ENCODE measurements at regions not wholly inside any gene's neighbourhood (a gene's known extent, or its start where the extent isn't known, plus 50 kb on each side); places are given as distances from the start of the nearest gene placed in this dataset.

DNA sequence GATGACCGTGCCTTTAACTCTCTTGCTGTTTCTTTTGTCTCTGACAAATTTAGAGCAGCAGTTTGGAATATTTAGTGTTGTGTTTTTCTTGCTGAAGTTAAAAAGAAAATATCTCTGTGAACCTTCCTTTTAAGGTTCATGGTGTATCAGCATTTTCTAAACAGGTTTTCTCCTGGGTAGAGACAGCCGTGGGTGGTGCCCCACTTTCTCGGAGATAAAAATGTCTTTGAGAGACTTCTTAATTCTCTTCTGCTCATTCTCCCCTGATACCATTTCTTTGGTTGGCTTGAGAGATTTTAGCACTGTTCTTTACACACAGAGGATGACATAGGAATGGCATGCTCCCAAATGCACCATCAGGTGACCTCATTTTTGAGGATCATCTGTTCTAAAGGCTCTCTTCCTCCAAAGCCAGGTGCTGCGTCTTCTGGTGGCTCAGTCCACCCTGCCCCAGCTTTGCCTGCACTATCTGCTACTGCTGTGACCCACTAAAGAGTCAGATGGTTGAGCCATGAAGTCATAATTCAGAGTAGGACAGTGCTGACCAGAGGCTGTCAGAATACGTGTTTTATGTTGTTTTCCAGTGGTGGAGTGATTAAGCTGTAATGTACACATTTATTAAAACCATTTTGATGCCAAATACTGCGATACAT is 90.3 kb upstream of the SLC10A2 start:
- no peak overlapping the region for H3K4me3 ChIP-seq (ENCODE audit: low read depth in 1 of 2, low read length in 2 of 2)
- H3K27ac ChIP-seq (ENCODE audit: low read length) = no peak overlapping the region

DNA sequence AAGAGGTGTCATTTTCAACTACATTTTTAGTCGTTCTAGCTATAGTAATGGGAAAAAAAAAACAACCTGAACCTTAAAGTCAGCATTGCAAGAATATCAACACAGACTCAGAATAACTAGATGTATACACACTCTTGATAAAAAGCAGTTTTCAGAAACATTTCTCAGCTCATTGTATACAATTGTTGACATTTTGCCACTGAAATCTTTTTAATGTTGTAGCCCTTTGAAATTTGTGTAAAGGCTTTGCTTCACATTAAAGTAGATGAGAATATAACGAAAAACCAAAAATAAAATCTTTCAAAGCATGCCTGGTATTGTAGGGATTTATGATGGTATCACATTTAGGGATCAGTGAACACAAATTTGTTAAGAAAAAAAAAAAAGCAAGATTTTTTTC is 87.2 kb upstream of the SLC10A2 start:
- Histone ChIP-seq H3K4me1 (ENCODE audit: control insufficient read depth in 1 of 2, insufficient read depth in 2 of 2, low read length in 2 of 2) (no peaks in the 10 kb centered on the region), H3K27me3 (ENCODE audit: low read depth, low read length) (no peaks in the 10 kb centered on the region), H3K4me3 (ENCODE audit: low read depth in 1 of 2, low read length in 2 of 2) (no peak overlapping the region), H3K9me3 (ENCODE audit: control insufficient read depth in 1 of 2, low read length in 2 of 2) (no peaks in the 10 kb centered on the region), H3K36me3 (ENCODE audit: control insufficient read depth in 1 of 2, insufficient read depth in 2 of 2, low read length in 2 of 2) (no peaks in the 10 kb centered on the region), H3K27ac (ENCODE audit: low read length) (no peak overlapping the region)

More for the DNA sequence above, 90.3 kb upstream of the SLC10A2 start:
- no peaks in the 10 kb centered on the region for H3K9me3 ChIP-seq (ENCODE audit: control insufficient read depth in 1 of 2, low read length in 2 of 2)
- H3K4me1 ChIP-seq (ENCODE audit: control insufficient read depth in 1 of 2, insufficient read depth in 2 of 2, low read length in 2 of 2) = no peaks in the 10 kb centered on the region
- H3K36me3 ChIP-seq (ENCODE audit: control insufficient read depth in 1 of 2, insufficient read depth in 2 of 2, low read length in 2 of 2) = no peaks in the 10 kb centered on the region
- no peaks in the 10 kb centered on the region for H3K27me3 ChIP-seq (ENCODE audit: low read depth, low read length)

DNA sequence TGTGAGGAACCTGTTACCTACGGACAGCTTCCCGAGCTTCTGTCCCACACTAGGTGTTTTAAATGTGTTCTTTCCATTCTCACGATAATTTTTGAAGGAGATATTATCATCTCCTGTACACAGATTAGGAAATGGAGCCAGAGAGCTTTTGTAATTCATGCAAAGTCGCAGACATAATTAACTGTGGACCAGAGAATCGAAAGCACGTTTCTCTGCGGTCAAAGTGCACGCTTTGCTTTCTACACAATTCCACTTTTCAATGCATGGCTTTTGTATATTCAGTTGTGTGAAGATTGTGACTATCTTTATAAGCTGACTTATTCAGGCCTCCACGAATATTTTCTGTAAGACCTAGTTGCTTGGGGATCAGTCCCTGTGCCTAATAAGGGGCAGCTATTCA is 81.7 kb upstream of the SLC10A2 start:
- Histone ChIP-seq H3K4me1 (ENCODE audit: control insufficient read depth in 1 of 2, insufficient read depth in 2 of 2, low read length in 2 of 2) (no peaks in the 10 kb centered on the region), H3K27me3 (ENCODE audit: low read depth, low read length) (no peaks in the 10 kb centered on the region), H3K4me3 (ENCODE audit: low read depth in 1 of 2, low read length in 2 of 2) (no peak overlapping the region), H3K9me3 (ENCODE audit: control insufficient read depth in 1 of 2, low read length in 2 of 2) (no peaks in the 10 kb centered on the region), H3K36me3 (ENCODE audit: control insufficient read depth in 1 of 2, insufficient read depth in 2 of 2, low read length in 2 of 2) (no peaks in the 10 kb centered on the region), H3K27ac (ENCODE audit: low read length) (no peak overlapping the region)

DNA sequence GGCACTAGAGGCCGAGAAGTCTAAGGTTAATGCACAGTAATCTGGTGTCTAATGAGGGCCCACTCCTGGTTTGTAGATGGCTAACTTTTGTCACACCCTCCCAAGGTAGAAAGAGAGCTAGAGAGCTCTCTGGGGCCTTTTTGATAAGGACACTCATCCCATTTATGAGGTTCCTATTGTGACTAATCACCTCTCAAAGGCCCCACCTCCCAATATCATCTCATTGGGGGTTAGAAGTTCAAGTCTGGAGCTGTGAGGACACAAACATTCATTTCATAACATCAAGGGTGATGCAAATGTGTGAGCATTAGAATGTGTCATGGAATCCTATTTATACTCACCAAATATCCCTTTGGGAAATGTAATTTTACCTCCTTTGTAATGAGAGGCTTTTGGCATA is 79.2 kb upstream of the SLC10A2 start:
- no peaks in the 10 kb centered on the region for H3K36me3 ChIP-seq (ENCODE audit: control insufficient read depth in 1 of 2, insufficient read depth in 2 of 2, low read length in 2 of 2)
- no peaks in the 10 kb centered on the region for H3K9me3 ChIP-seq (ENCODE audit: control insufficient read depth in 1 of 2, low read length in 2 of 2)
- H3K27ac ChIP-seq (ENCODE audit: low read length) = no peak overlapping the region
- no peaks in the 10 kb centered on the region for H3K27me3 ChIP-seq (ENCODE audit: low read depth, low read length)
- H3K4me1 ChIP-seq (ENCODE audit: control insufficient read depth in 1 of 2, insufficient read depth in 2 of 2, low read length in 2 of 2) = no peaks in the 10 kb centered on the region
- H3K4me3 ChIP-seq (ENCODE audit: low read depth in 1 of 2, low read length in 2 of 2) = no peak overlapping the region

DNA sequence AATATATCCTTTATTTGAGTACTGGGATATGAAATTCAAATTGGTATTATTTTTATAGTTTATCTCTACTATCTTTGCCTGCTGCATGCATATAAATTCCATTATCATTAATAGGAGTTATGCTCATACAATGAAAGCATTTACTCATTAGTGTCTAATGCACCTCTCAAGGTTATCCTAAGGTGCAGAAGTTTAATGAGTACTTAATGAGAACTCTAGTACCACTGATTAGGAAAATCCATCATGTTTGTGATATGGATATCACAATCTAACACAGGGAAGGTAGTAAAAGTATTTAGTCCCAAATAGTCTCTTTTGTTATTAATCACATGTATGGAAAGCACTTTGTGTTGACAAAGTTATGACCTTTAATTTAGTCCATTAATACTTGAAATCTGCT is 77.2 kb upstream of the SLC10A2 start:
- no peaks in the 10 kb centered on the region for H3K36me3 ChIP-seq (ENCODE audit: control insufficient read depth in 1 of 2, insufficient read depth in 2 of 2, low read length in 2 of 2)
- H3K27ac ChIP-seq (ENCODE audit: low read length) = no peak overlapping the region
- no peaks in the 10 kb centered on the region for H3K27me3 ChIP-seq (ENCODE audit: low read depth, low read length)
- no peak overlapping the region for H3K4me3 ChIP-seq (ENCODE audit: low read depth in 1 of 2, low read length in 2 of 2)
- no peaks in the 10 kb centered on the region for H3K4me1 ChIP-seq (ENCODE audit: control insufficient read depth in 1 of 2, insufficient read depth in 2 of 2, low read length in 2 of 2)
- H3K9me3 ChIP-seq (ENCODE audit: control insufficient read depth in 1 of 2, low read length in 2 of 2) = no peaks in the 10 kb centered on the region

DNA sequence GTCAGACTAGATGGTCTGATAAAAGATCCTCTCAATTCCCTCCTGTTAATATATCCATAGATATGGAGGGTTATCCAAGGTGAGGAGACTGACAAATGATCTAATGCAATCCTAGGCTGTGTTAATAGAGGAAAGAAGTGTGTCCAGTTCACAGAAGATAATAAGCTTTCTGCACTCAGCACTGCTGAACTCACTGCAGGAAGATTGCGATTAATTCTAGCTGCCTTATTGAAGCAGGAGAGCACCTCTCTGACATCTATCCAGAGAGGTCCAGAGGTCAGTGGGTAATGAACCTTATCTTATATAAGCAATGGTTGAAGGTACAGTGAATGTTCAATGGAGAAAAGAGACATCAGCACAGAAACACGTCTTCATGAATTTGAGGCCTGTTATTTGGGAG is 75.9 kb upstream of the SLC10A2 start:
- Histone ChIP-seq H3K36me3 (ENCODE audit: control insufficient read depth in 1 of 2, insufficient read depth in 2 of 2, low read length in 2 of 2) (no peaks in the 10 kb centered on the region), H3K4me1 (ENCODE audit: control insufficient read depth in 1 of 2, insufficient read depth in 2 of 2, low read length in 2 of 2) (no peaks in the 10 kb centered on the region), H3K4me3 (ENCODE audit: low read depth in 1 of 2, low read length in 2 of 2) (no peak overlapping the region), H3K9me3 (ENCODE audit: control insufficient read depth in 1 of 2, low read length in 2 of 2) (no peaks in the 10 kb centered on the region), H3K27ac (ENCODE audit: low read length) (no peak overlapping the region), H3K27me3 (ENCODE audit: low read depth, low read length) (no peaks in the 10 kb centered on the region)

DNA sequence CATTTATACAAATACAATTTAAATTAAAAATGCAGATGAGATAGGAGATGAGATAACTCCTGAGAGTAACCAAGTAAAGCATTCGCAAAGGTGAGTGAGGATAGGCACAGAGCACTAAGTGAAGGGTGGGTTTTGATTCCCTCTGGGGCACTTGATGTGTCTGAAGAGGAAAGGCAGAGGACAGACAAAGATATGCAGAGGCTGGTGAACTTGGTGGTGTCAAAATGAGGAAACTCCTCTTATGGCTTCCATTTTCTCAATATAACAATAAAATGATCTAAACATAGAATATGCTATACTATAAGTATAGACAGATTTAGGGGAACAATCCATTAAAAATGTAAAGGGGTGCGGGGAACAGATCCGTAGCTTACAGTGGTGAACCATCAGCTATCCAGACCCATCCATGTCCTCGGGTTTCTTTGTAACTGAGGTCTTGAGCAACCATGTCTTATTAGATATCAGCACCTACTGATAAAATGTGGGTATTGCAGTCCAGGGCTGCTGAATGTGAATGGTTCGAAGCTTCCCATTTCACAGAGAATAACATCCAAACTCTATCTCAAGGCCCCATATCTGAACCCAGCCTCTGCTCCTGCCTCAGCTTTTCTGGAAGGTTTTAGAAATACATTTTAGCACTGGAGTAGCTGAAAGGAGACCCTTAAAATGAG is 73.9 kb upstream of the SLC10A2 start:
- Histone ChIP-seq H3K36me3 (ENCODE audit: control insufficient read depth in 1 of 2, insufficient read depth in 2 of 2, low read length in 2 of 2) (no peaks in the 10 kb centered on the region), H3K4me1 (ENCODE audit: control insufficient read depth in 1 of 2, insufficient read depth in 2 of 2, low read length in 2 of 2) (no peaks in the 10 kb centered on the region), H3K27ac (ENCODE audit: low read length) (no peak overlapping the region), H3K9me3 (ENCODE audit: control insufficient read depth in 1 of 2, low read length in 2 of 2) (no peaks in the 10 kb centered on the region), H3K4me3 (ENCODE audit: low read depth in 1 of 2, low read length in 2 of 2) (no peak overlapping the region), H3K27me3 (ENCODE audit: low read depth, low read length) (no peaks in the 10 kb centered on the region)

DNA sequence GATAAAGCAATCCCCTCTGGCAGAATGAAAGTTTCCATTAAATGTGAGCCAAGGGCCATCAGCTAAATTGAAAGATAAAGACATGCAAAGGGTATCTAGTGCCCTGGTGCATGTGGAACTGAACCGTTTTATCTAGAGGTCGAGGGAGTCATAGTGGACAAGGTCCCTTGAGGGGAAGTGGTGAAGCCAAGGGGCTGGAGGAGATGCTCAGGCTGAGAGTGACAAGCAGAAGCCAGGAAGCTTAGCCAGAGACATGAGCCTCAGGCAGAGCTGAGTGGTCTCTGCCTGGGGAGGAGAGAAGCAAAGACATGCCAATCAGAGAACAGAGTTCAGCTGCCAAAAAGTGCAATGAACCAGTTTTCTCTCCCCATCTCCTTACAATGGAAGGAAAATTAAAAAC is 68.1 kb upstream of the SLC10A2 start:
- no peaks in the 10 kb centered on the region for H3K27me3 ChIP-seq (ENCODE audit: low read depth, low read length)

DNA sequence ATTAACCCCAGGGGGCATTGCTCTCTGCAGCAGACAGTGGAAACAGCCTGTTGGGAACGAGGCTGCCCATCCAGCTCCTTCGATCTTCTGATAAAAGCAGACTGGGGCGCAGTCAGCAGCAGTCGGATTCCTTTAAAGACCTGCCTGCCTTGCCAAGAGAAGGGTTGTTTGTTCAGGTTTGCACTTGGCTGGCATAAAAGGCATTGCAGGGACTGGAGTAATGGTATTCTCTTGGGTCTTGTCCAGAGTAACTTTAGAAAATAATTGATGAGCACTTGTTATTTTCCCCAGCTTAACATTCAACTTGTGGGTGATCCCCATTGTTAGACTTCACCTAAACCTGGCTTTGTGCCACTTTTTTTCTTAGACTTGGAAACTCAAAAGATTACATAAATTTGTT is 67.3 kb upstream of the SLC10A2 start:
- Histone ChIP-seq H3K4me1 (ENCODE audit: control insufficient read depth in 1 of 2, insufficient read depth in 2 of 2, low read length in 2 of 2) (no peaks in the 10 kb centered on the region), H3K9me3 (ENCODE audit: control insufficient read depth in 1 of 2, low read length in 2 of 2) (no peaks in the 10 kb centered on the region), H3K27me3 (ENCODE audit: low read depth, low read length) (no peaks in the 10 kb centered on the region), H3K27ac (ENCODE audit: low read length) (no peak overlapping the region), H3K36me3 (ENCODE audit: control insufficient read depth in 1 of 2, insufficient read depth in 2 of 2, low read length in 2 of 2) (no peaks in the 10 kb centered on the region), H3K4me3 (ENCODE audit: low read depth in 1 of 2, low read length in 2 of 2) (no peak overlapping the region)

More for the DNA sequence above, 68.1 kb upstream of the SLC10A2 start:
- H3K4me3 ChIP-seq (ENCODE audit: low read depth in 1 of 2, low read length in 2 of 2) = no peak overlapping the region
- no peaks in the 10 kb centered on the region for H3K9me3 ChIP-seq (ENCODE audit: control insufficient read depth in 1 of 2, low read length in 2 of 2)
- H3K27ac ChIP-seq (ENCODE audit: low read length) = no peak overlapping the region
- no peaks in the 10 kb centered on the region for H3K36me3 ChIP-seq (ENCODE audit: control insufficient read depth in 1 of 2, insufficient read depth in 2 of 2, low read length in 2 of 2)
- no peaks in the 10 kb centered on the region for H3K4me1 ChIP-seq (ENCODE audit: control insufficient read depth in 1 of 2, insufficient read depth in 2 of 2, low read length in 2 of 2)

DNA sequence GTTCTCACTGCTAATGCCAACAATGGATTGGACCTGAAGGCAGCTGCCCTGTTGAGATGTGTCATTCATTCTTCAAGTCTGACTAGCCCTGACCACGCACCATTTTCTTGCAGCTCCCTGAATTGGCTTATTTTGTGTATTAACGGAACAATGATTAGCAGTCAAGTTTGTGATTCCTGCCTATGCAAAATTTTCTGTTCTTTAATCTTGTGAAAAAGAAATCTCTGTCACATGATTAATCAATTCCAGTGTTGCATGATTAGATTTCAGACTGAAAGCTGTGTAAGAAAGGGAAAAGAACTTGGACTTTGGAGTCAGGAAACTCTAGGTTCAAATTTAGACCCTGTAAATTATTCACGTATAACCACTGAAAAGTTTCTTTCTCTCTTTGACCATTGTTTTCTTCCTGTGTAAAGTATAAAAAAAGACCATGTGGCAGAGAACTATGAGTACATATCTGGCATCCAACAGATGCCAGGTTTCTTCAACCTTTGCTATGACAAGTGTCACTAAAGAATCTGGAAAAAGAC is 64.5 kb upstream of the SLC10A2 start:
- Histone ChIP-seq H3K36me3 (ENCODE audit: control insufficient read depth in 1 of 2, insufficient read depth in 2 of 2, low read length in 2 of 2) (no peaks in the 10 kb centered on the region), H3K27me3 (ENCODE audit: low read depth, low read length) (no peaks in the 10 kb centered on the region), H3K27ac (ENCODE audit: low read length) (no peak overlapping the region), H3K4me3 (ENCODE audit: low read depth in 1 of 2, low read length in 2 of 2) (no peak overlapping the region), H3K9me3 (ENCODE audit: control insufficient read depth in 1 of 2, low read length in 2 of 2) (no peaks in the 10 kb centered on the region), H3K4me1 (ENCODE audit: control insufficient read depth in 1 of 2, insufficient read depth in 2 of 2, low read length in 2 of 2) (no peaks in the 10 kb centered on the region)

DNA sequence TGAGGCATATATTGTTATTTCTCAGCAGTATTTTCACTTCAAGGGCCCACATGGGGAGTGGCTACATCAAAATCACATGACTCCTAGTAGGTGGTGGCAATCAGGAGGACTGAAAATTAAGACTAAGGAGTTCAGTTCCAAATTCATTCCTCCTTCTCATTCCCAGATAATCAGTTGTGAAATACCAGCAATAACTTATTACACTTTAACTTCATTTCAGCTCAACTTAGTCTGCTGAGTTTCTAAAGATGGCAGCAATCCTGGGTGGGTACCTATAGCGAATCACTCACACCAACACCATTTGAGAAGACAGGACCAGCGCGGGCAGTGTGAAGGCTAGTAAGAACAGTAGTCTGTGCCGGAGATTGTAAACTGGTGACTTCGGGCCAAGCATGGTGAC is 63.9 kb upstream of the SLC10A2 start:
- H3K36me3 ChIP-seq (ENCODE audit: control insufficient read depth in 1 of 2, insufficient read depth in 2 of 2, low read length in 2 of 2) = no peaks in the 10 kb centered on the region
- no peak overlapping the region for H3K27ac ChIP-seq (ENCODE audit: low read length)
- H3K4me1 ChIP-seq (ENCODE audit: control insufficient read depth in 1 of 2, insufficient read depth in 2 of 2, low read length in 2 of 2) = no peaks in the 10 kb centered on the region
- no peaks in the 10 kb centered on the region for H3K27me3 ChIP-seq (ENCODE audit: low read depth, low read length)
- no peak overlapping the region for H3K4me3 ChIP-seq (ENCODE audit: low read depth in 1 of 2, low read length in 2 of 2)
- H3K9me3 ChIP-seq (ENCODE audit: control insufficient read depth in 1 of 2, low read length in 2 of 2) = no peaks in the 10 kb centered on the region
